HFF-Myc (cell line): ENCODE measurements at regions not wholly inside any gene's neighbourhood (a gene's known extent, or its start where the extent isn't known, plus 50 kb on each side); places are given as distances from the start of the nearest gene placed in this dataset.

Source experiments
- DNase-seq: peaks from one replicate; pipeline ENCODE4 v3.0.0-alpha.2; 2011; ENCODE audit warnings: low read depth; ENCODE audit errors: extremely low read depth
- H3K4me3 ChIP-seq: replicated peaks from 2 replicates; pipeline ENCODE4 v1.5.1; 2011; ENCODE audit warnings: low read depth, mild to moderate bottlenecking, control low read depth, low read length
- TF ChIP-seq, protein P1 (sequence below): IDR thresholded peaks from 2 replicates; pipeline ENCODE4 v1.5.1; 2012; ENCODE audit warnings: mild to moderate bottlenecking, low read depth, low read length, control low read depth; ENCODE audit errors: missing control alignments

DNA sequence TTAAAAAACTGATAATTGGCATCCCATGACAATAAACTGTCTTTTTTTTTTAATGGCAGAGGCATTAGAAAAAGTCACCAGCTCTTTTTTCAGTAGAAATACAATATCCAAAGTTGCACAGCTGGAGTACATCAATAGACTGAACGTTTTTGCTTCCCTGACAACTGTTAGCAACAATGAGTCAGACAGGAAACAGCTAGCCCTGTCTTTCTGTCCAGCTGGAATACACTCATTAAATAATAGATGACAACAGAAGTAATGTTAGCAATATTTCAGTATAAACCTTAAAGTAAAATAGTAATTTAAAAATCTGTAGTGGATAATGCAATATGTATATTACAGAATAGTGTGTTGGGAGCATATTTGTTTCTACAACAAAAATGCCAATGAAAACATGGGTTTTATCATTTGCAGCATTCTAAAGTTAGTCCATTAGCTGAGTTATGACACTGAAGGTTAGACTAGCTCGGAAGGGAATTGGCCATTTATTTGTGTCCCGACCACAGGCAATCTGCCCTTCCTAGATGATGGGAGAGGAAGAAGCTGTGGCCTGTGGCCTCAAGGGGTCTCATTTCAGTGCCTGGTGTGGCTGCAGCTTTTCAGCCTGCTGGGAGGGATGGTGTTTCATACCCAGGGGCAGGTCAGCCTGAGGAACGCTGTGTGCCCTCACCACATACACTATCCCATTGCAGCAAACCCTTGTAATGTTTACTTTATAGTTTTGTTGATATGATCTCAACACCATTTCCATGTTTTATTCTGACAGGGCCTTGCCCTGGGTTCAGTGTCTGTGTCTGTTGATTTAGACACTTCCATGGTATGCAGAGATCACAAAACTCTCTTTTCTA lies 173.3 kb downstream of the SLC16A9 start:
- DNase-seq, result peak; percentile 75
- TF ChIP-seq, protein P1, sequence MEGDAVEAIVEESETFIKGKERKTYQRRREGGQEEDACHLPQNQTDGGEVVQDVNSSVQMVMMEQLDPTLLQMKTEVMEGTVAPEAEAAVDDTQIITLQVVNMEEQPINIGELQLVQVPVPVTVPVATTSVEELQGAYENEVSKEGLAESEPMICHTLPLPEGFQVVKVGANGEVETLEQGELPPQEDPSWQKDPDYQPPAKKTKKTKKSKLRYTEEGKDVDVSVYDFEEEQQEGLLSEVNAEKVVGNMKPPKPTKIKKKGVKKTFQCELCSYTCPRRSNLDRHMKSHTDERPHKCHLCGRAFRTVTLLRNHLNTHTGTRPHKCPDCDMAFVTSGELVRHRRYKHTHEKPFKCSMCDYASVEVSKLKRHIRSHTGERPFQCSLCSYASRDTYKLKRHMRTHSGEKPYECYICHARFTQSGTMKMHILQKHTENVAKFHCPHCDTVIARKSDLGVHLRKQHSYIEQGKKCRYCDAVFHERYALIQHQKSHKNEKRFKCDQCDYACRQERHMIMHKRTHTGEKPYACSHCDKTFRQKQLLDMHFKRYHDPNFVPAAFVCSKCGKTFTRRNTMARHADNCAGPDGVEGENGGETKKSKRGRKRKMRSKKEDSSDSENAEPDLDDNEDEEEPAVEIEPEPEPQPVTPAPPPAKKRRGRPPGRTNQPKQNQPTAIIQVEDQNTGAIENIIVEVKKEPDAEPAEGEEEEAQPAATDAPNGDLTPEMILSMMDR, result no peak
- no peak overlapping the region for H3K4me3 ChIP-seq

DNA sequence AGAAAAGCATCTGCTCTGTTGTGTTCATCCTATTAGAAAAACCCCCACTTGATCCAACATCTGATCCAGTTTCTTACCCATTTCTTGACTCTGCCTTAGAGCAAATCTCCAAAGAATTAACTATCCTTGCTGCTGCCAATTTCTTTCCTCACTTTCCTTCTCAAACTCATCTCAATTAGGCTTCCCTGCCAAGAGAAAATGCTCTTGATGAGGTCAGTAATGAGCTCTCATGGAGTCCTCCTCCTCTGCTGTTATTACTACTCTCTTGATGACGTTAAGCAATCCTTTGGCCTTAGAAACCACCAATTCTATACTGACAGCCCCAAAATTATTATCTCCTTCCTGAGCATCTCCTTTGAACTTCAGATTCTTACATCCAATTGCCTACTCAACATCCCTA lies 162.0 kb upstream of the FAM13C start:
- DNase-seq, result no peak
- H3K4me3 ChIP-seq, result no peak overlapping the region
- TF ChIP-seq, protein P1, result no peak

DNA sequence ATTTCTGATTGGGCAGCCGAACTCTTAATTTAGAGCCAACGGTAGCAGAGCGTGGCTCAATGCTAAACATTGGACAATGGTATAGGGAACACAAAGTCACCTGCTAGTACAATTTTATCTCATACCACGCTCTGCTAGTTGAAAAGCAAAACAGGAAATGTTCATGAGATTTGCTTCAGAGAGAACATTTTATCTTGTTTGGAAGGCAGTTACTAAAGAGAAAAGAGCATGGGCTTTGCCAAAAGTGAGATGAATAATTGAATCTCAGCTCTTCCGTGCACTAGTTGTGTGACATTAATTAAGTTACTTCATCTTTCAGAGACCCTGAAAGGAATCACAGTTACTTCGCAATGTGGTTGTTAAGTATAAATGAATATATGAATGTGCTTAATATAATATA lies 161.5 kb upstream of the FAM13C start:
- DNase-seq, result no peak
- TF ChIP-seq, protein P1, result no peak
- no peak overlapping the region for H3K4me3 ChIP-seq

DNA sequence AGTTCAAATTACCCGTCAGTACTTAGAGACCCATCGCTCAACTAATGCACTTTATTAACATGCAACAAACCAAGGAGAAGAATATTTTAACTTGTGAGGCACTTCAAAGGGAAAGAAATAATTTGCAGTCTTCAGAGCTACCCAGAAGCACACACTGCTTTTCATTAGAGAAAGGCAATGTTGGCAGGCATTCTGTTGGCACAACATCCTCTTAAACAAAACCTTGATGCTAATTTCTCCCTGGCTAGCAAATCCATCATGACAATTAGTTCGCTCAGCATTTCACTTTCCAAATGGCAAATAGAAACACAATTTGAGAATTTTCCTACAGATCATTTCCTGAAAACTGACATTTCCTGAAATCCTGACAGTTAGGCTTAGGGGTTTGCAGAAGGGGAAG lies 155.6 kb upstream of the FAM13C start:
- H3K4me3 ChIP-seq, result no peak overlapping the region
- no peak for DNase-seq
- TF ChIP-seq, protein P1, result no peak

DNA sequence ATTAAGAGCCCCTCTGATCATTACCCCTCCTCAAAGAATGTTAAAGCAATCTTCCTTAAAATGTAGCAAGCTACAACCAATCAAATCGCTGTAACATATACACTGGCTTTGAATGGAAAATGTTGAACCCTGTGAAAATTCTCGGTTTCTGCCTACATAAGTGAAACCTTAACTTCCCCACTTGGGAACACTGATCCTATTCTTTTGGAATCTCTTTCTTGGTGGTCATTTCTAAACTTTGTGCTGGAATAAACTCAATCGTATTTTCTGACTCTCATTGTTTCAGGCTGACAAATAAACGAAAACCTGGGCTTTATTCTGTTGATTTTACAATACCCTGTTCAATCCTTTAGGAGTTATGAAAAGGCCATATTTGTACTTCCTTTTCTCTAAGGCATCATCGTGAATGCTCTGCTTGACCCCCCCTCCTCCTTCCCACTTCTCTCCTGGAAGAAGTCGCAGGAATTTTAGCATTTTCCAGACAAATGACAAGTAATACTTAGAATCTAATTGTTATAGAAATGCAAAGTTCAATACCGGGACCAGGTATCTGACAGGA lies 155.1 kb upstream of the FAM13C start:
- no peak for DNase-seq
- TF ChIP-seq, protein P1, result no peak
- no peak overlapping the region for H3K4me3 ChIP-seq

DNA sequence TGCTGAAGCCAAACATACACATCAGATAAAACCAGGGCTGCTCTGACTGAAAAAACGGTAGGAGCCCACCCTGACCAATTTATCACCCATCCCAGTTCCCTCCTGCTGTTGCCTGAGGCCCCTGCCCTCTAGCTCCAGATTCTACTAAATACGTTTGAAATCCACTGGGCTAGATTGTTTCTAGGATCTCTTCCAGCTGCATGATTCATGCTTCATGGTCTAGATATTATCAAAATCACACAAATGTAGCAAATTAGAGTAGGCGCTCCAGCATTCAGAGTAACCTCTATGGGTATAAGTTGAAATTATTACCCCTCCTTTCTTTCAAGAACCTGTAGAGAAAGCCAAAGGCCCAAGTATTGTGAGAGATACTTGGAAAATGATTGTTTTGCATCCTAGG lies 151.2 kb upstream of the FAM13C start:
- DNase-seq, result no peak
- TF ChIP-seq, protein P1, result no peak
- no peak overlapping the region for H3K4me3 ChIP-seq
